ENCODE measurements at regions not wholly inside any gene's neighbourhood (a gene's known extent, or its start where the extent isn't known, plus 50 kb on each side); places are given as distances from the start of the nearest gene placed in this dataset.

GRCh38 chr14:106845286-106846087 is 1319.1 kb downstream of the TMEM121 start (continued):
- TF ChIP-seq ZNF576 (CRISPR knock-in tag; IDR thresholded peaks at IDR 0.05) = no peak
- no peak for TF ChIP-seq RAD51 (IDR thresholded peaks at IDR 0.05; ENCODE audit: borderline replicate concordance)
- TF ChIP-seq KDM4B (CRISPR knock-in tag; IDR thresholded peaks at IDR 0.05) = no peak
- peak; percentile 82 for TF ChIP-seq POLR2G (IDR thresholded peaks at IDR 0.05; ENCODE audit: low read depth, low read length)
- TF ChIP-seq CHD4 (IDR thresholded peaks at IDR 0.05; ENCODE audit: borderline replicate concordance, low read length) = no peak
- no peak for TF ChIP-seq SRY (CRISPR knock-in tag; IDR thresholded peaks at IDR 0.05)
- no peak for TF ChIP-seq RAD21 (CRISPR knock-in tag; IDR thresholded peaks at IDR 0.05)
- TF ChIP-seq YEATS4 (CRISPR knock-in tag; IDR thresholded peaks at IDR 0.05; ENCODE audit: borderline replicate concordance) = no peak
- no peak for TF ChIP-seq JUNB (CRISPR knock-in tag; IDR thresholded peaks at IDR 0.05; ENCODE audit: borderline replicate concordance)
- no peak for TF ChIP-seq MED8 (CRISPR knock-in tag; IDR thresholded peaks at IDR 0.05; ENCODE audit: insufficient replicate concordance)
- TF ChIP-seq HNF1A (IDR thresholded peaks at IDR 0.05; ENCODE audit: low read depth) = peak; percentile 92
- TF ChIP-seq HNF1A (CRISPR knock-in tag; IDR thresholded peaks at IDR 0.05; ENCODE audit: borderline replicate concordance) = peak; percentile 94
- 0 out of 2 replicates have a peak, but pooled peaks have one; percentile 8 for TF ChIP-seq DPF2 (CRISPR knock-in tag; IDR thresholded peaks at IDR 0.05; ENCODE audit: borderline replicate concordance, low read depth)
- peak; percentile 7; the same call in 1 of the 2 replicates for TF ChIP-seq THRA (CRISPR knock-in tag; IDR thresholded peaks at IDR 0.05; ENCODE audit: borderline replicate concordance)
- no peak for TF ChIP-seq SKIL (CRISPR knock-in tag; IDR thresholded peaks at IDR 0.05; ENCODE audit: borderline replicate concordance)
- TF ChIP-seq ZNF512 (CRISPR knock-in tag; IDR thresholded peaks at IDR 0.05) = no peak
- no peak for TF ChIP-seq NAIF1 (CRISPR knock-in tag; IDR thresholded peaks at IDR 0.05; ENCODE audit: borderline replicate concordance)
- no peak for TF ChIP-seq HNRNPK (IDR thresholded peaks at IDR 0.05; ENCODE audit: low read depth, low read length, poor library complexity, severe bottlenecking)

Measured in HepG2 (cell line).